WERI-Rb-1 (cell line): ENCODE measurements at regions not wholly inside any gene's neighbourhood (a gene's known extent, or its start where the extent isn't known, plus 50 kb on each side); places are given as distances from the start of the nearest gene placed in this dataset.

Source experiments
- DNase-seq: peaks from one replicate; pipeline ENCODE4 v3.0.0-alpha.2; 2020
- H3K27ac ChIP-seq: fragments of 250-450 bp; sonication (Bioruptor Pico); 2 replicates; pipeline ENCODE4 v1.5.1; 2020; ENCODE audit warnings: mild to moderate bottlenecking, moderate library complexity
- H3K27me3 ChIP-seq: fragments of 250-450 bp; sonication (Bioruptor Pico); 2 replicates; pipeline ENCODE4 v1.5.1; 2021; ENCODE audit warnings: mild to moderate bottlenecking, low read depth, moderate library complexity; ENCODE audit not compliant: insufficient read depth, severe bottlenecking
- H3K36me3 ChIP-seq: fragments of 250-450 bp; sonication (Bioruptor Pico); 2 replicates; pipeline ENCODE4 v1.5.1; 2020; ENCODE audit warnings: mild to moderate bottlenecking, moderate library complexity
- H3K4me3 ChIP-seq: 2 replicates; pipeline ENCODE4 v1.5.1; 2011; ENCODE audit warnings: low read depth, mild to moderate bottlenecking, control low read depth, low read length
- H3K9me3 ChIP-seq: fragments of 250-450 bp; sonication (Bioruptor Pico); 2 replicates; pipeline ENCODE4 v1.5.1; 2021; ENCODE audit warnings: mild to moderate bottlenecking, moderate library complexity; ENCODE audit not compliant: severe bottlenecking
- TF ChIP-seq, protein P1 (sequence below): IDR thresholded peaks from 2 replicates; pipeline ENCODE4 v1.5.1; 2011; ENCODE audit warnings: low read depth, mild to moderate bottlenecking, control low read depth, inconsistent platforms, low read length

DNA sequence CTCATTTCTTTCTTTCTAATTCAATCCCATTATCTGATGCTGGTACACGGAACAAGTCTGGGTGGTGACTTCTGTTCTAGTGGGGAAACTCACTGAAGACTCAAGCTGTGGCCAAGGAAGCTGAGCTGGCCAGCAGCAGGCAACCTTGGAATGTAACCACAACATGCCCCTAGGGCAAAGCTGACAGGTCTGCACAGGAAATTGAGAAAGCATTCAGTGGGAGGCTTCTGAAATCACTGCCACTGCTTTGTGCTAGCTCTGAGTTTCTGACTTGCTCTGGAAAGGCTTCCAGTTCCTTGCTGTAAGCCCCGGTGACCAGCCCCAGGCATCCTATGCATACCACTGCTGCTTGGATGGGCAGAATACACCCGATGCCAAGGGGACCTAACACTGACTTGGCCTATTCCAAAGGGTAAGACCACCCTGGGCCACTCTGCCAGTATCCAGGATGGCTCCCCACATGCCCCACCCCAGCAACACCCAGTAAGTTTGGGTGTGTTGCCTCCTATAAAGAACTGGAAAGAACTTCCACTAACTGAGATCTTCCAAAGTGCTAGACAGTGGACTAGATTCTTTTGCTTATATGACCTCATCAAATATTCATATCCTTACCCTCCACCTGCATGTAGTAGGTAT lies 84.5 kb upstream of the CDKN3 start:
- no peak for DNase-seq
- TF ChIP-seq, protein P1, sequence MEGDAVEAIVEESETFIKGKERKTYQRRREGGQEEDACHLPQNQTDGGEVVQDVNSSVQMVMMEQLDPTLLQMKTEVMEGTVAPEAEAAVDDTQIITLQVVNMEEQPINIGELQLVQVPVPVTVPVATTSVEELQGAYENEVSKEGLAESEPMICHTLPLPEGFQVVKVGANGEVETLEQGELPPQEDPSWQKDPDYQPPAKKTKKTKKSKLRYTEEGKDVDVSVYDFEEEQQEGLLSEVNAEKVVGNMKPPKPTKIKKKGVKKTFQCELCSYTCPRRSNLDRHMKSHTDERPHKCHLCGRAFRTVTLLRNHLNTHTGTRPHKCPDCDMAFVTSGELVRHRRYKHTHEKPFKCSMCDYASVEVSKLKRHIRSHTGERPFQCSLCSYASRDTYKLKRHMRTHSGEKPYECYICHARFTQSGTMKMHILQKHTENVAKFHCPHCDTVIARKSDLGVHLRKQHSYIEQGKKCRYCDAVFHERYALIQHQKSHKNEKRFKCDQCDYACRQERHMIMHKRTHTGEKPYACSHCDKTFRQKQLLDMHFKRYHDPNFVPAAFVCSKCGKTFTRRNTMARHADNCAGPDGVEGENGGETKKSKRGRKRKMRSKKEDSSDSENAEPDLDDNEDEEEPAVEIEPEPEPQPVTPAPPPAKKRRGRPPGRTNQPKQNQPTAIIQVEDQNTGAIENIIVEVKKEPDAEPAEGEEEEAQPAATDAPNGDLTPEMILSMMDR: no peak
- H3K27ac ChIP-seq: no peak overlapping the region

DNA sequence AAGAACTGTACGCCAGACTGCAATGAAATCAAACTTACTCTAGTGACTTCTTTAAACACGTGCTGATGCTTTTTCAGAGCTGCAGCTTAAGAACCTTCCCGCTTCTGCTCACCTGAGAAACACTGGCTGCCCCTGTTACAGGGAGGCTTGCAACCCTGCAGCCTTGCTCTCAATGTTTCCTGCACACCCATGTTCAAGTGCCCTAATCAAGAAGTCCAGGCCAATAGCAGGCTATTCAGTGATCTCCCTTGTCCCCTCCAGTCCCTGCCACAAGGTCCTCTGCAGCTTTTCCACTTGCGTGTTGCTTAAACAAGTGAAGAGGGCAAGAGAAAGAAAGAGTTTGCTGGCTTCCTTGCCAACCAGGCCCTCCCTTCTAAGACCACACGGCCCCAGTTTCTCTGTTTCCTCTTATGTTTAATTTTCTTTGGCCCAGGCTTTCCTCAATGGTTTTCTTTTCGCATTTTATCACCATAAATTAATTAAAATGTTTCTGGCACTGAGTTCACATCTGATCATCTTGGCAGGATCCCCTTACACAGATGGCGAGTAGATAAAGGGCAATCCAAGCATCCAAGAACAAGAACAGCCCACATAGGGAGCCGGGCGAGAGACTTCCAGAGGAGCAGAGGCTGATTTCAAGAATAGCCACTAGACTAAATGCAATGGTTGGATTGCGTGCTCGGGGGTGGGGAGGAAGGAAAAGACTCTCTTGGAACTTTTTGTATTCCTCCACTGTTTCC lies 82.3 kb upstream of the CDKN3 start:
- Histone ChIP-seq H3K36me3 (no peaks in the 10 kb centered on the region), H3K9me3 (no peaks in the 10 kb centered on the region), H3K27me3 (peaks cover 90% of the 10 kb centered on the region), H3K27ac (no peak overlapping the region), H3K4me3 (no peak overlapping the region)
- no peak for DNase-seq
- TF ChIP-seq, protein P1: no peak

More for the DNA sequence above, 84.5 kb upstream of the CDKN3 start:
- no peaks in the 10 kb centered on the region for H3K9me3 ChIP-seq
- H3K4me3 ChIP-seq: no peak overlapping the region
- H3K27me3 ChIP-seq: peaks cover 95% of the 10 kb centered on the region
- H3K36me3 ChIP-seq: no peaks in the 10 kb centered on the region

DNA sequence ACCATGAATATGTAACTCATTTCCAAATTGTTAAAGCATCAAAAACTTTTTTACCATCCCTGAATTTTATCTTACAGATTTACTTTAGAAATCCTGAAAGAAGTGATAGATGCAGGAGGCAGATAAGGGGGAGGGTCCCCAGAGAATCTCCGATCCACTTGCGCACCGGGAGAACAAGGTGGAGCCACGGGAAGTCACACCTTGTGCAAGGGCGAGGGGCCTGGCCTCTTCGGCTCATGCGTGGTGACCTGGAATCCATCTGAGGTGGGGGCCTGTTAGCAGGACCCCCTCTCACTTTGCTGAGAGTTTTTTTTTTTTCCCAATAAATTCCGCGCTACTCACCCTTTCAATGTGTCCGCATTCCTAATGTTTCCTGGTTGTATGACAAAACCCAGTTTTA lies 80.2 kb upstream of the CDKN3 start:
- no peak for DNase-seq
- no peak overlapping the region for H3K27ac ChIP-seq
- no peaks in the 10 kb centered on the region for H3K9me3 ChIP-seq
- H3K36me3 ChIP-seq: no peaks in the 10 kb centered on the region
- TF ChIP-seq, protein P1: no peak
- H3K4me3 ChIP-seq: no peak overlapping the region
- H3K27me3 ChIP-seq: peaks cover 87% of the 10 kb centered on the region

DNA sequence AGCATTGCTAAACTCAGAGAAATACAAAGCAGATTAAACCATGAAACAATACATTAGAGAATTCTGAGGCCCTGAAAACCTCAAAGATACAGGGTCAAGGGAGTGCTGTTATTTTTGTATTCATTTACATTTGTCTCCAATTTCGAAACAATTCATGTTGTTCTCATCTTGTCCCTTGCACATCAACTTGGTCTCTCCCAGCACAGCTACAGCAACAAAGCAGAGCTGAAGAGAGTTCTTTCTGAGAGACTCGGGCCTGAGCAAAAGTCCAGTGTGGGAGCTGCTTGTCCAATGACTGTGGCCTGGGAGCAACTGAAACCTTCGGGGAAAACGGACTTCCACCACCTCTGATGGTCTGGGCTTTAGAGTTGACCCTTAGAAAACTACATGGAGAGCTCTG lies 79.4 kb upstream of the CDKN3 start:
- no peaks in the 10 kb centered on the region for H3K36me3 ChIP-seq
- H3K27me3 ChIP-seq: peaks cover 87% of the 10 kb centered on the region
- no peaks in the 10 kb centered on the region for H3K9me3 ChIP-seq
- H3K27ac ChIP-seq: no peak overlapping the region
- TF ChIP-seq, protein P1: no peak
- no peak for DNase-seq
- no peak overlapping the region for H3K4me3 ChIP-seq

DNA sequence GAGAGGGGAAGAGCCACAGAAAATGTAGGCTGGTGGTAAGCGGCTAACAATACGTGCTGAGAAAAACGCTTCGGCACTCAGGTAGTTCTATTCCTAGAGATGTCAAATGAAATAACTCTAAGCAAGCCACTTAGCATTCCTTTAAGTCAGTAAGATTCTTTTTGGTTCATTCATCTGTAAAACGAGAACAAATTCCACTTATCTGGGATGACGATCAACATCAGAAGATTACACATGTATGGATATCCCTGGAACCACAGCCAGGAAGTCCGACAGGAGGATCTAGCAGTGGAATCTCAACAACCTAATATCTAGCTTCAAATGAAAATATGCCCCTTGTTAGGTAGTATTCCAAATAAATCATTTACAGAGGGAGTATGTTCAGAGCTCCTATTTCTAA lies 74.6 kb upstream of the CDKN3 start:
- no peak overlapping the region for H3K4me3 ChIP-seq
- H3K36me3 ChIP-seq: no peaks in the 10 kb centered on the region
- H3K27ac ChIP-seq: no peak overlapping the region
- DNase-seq: no peak
- H3K27me3 ChIP-seq: peaks cover 70% of the 10 kb centered on the region
- TF ChIP-seq, protein P1: no peak
- no peaks in the 10 kb centered on the region for H3K9me3 ChIP-seq
